Epithelial cell of proximal tubule (primary cell): ENCODE measurements at regions not wholly inside any gene's neighbourhood (a gene's known extent, or its start where the extent isn't known, plus 50 kb on each side); places are given as distances from the start of the nearest gene placed in this dataset.
"Not testable (repeated sequence)": the region's sequence is repeated elsewhere in the genome, so short reads cannot be mapped to it uniquely, and the experiment has no call there.

Source experiments
- DNase-seq: peaks from one replicate; pipeline ENCODE4 v3.0.0-alpha.2; 2011; ENCODE audit warnings: low read depth
- H3K4me3 ChIP-seq: 2 replicates; pipeline ENCODE4 v1.5.1; 2011; ENCODE audit warnings: low read depth, mild to moderate bottlenecking, low read length
- TF ChIP-seq, protein P1 (sequence below): conservative IDR thresholded peaks from 2 replicates; pipeline ENCODE4 v1.5.1; 2012; ENCODE audit warnings: low read depth, mild to moderate bottlenecking, low read length

DNA sequence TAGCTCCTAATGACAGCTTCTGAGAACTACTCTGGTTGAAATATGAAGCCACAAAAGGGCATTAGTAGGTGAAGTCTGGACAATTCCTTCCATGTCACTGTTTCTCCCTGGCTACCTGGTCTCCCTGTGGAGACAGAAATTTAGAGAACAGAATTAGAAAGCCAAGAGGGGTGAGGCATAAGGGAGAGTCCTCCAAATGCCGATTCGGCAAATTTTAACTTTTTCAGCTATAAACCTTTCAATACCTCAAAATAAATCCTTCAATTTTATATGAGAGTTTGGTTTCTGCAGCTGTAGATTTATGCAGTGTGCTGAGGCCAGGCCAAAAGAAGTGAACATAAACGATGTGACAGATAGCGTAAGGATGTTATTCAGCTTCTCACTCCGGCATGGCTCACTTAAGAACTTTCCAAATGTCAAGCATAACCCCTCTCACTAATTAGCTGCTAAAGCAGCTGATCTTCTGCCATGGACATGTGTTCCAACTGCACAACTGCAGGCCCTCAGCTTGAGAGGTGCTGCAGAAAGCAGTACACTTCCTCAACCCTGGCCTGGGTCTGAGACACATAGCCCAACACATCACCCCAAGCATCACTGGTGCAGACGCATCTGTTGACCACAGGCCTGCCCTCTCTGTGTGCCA lies 247.9 kb upstream of the SOX9 start:
- TF ChIP-seq, protein P1, sequence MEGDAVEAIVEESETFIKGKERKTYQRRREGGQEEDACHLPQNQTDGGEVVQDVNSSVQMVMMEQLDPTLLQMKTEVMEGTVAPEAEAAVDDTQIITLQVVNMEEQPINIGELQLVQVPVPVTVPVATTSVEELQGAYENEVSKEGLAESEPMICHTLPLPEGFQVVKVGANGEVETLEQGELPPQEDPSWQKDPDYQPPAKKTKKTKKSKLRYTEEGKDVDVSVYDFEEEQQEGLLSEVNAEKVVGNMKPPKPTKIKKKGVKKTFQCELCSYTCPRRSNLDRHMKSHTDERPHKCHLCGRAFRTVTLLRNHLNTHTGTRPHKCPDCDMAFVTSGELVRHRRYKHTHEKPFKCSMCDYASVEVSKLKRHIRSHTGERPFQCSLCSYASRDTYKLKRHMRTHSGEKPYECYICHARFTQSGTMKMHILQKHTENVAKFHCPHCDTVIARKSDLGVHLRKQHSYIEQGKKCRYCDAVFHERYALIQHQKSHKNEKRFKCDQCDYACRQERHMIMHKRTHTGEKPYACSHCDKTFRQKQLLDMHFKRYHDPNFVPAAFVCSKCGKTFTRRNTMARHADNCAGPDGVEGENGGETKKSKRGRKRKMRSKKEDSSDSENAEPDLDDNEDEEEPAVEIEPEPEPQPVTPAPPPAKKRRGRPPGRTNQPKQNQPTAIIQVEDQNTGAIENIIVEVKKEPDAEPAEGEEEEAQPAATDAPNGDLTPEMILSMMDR = no peak
- no peak for DNase-seq
- no peak overlapping the region for H3K4me3 ChIP-seq

DNA sequence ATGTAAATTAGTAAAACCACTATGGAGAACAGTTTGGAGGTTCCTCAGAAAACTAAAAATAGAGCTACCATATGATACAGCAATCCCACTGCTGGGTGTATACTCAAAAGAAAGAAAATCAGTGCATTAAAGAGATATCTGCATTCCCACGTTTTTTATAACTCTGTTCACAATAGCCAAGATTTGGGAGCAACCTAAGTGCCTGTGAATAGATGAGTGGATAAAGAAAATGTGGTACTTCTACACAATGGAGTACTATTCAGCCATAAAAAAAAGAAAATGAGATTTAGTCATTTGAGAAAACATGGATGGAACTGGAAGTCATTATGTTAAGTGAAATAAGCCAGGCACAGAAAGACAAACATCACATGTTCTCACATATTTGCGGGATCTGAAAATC lies 246.0 kb upstream of the SOX9 start:
- not testable (repeated sequence) for DNase-seq

DNA sequence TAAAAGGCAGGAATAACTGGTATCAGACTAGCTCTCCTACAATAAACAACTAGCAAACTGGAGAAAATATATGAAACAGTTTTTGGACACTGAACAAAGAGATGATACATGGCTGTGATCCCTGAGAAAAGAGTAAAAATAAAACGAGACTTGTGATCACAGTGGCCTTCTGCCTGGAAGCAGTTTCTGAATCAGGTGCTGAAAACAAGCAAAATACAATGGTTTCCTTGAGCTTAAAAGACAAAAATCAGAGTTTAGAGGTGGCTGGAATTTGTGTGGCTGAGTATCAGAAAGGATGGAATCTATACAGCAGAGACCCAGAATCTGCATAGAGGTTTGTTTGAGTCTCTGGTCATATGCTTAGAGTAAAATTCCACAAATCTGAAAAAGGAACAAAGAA lies 242.5 kb upstream of the SOX9 start:
- TF ChIP-seq, protein P1 = no peak
- DNase-seq = no peak
- H3K4me3 ChIP-seq = no peak overlapping the region

More for the DNA sequence above, 246.0 kb upstream of the SOX9 start:
- not testable (repeated sequence) for H3K4me3 ChIP-seq

DNA sequence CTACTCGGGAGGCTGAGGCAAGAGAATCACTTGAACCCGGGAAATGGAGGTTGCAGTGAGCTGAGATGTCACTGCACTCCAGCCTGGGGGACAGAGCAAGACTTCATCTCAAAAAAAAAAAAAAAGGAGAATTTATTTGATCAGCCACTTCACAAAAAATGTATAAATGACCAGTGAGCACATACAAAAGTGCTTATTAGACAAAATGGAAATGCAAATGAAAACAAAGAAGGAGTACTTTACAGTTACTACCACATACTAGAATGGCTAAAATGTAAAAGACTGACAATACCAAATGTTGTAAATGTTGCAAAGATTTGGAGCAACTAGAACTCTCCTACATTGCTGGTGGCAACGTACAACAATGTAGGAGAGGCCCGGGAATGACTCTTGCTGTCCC lies 241.8 kb upstream of the SOX9 start:
- no peak for DNase-seq
- TF ChIP-seq, protein P1 = no peak
- no peak overlapping the region for H3K4me3 ChIP-seq

DNA sequence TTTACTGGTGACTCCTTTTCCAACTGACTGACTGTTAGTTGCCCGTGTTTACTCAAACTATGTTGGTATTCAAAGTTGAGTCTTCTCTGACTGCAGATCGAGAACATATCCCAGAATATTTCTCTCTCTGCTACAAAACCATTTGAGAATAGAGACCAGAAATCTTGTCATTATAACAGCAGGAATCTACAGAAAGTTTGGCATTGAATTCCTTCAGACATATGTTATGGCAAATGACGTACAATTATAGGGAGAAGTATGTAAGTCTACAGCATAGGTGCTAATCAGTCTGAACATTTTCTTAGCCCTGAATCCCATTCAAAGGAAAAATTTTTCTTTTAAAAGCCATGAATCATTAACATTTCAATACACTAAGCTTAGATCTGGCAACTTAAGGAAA lies 239.8 kb upstream of the SOX9 start:
- TF ChIP-seq, protein P1 = no peak
- H3K4me3 ChIP-seq = no peak overlapping the region
- no peak for DNase-seq

DNA sequence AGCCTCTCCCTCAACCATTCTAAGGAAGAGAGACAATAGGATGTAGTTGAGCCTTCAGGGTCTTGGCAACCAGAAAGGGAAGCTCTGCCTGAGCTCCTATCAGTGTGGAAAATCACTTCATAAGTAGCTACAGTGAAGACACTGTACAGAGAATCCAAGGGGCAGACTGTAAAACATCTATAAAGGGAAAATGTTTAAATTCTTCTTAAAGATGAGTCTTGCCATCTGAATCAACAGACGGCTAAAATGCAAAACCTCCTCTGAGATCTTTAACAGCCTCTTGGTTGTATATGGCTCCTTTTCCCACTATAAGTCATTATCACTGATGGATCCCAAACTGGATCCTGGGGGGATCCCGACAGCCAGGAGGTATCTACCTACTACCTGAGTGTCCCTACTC lies 239.2 kb upstream of the SOX9 start:
- H3K4me3 ChIP-seq = no peak overlapping the region
- TF ChIP-seq, protein P1 = no peak
- DNase-seq = no peak

DNA sequence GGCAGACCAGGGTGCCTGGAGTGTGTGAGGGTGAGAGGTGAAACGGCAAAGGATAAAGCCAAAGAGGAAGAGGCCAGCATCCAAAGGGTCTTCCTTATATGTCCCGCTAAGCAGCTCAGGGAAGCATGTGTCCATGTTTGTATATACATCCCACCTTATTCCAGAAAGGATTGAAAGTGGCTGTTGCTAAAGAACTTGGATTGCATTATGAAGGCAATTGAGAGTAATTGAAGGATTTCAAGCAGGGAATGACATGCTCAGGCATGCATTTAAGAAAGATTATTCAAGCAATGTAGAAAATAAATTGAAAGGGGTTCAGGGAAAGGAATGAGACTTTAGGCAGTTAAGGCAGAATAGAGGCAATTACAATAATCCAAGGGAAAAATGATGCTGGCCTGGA lies 237.6 kb upstream of the SOX9 start:
- no peak for DNase-seq
- TF ChIP-seq, protein P1 = no peak
- H3K4me3 ChIP-seq = no peak overlapping the region
